NCI-H2171 (cell line): ENCODE measurements at regions not wholly inside any gene's neighbourhood (a gene's known extent, or its start where the extent isn't known, plus 50 kb on each side); places are given as distances from the start of the nearest gene placed in this dataset.

ENCODE experiments used
- DNase-seq: peaks from one replicate; lab custom pipeline; 2025; lab: John Stamatoyannopoulos, UW

GRCh38 chr4:27075603-27076002 lies 215.0 kb downstream of the STIM2 start:
- DNase-seq: peak; percentile 25

GRCh38 chr4:27078934-27079455 lies 218.4 kb downstream of the STIM2 start:
- DNase-seq: no peak

GRCh38 chr4:27081675-27082586 lies 221.3 kb downstream of the STIM2 start:
- no peak for DNase-seq

GRCh38 chr4:27082776-27083175 lies 222.1 kb downstream of the STIM2 start:
- DNase-seq: no peak

- no peak for DNase-seq
These were observed 224.2 kb downstream of the STIM2 start for GRCh38 chr4:27084685-27085361.

- no peak for DNase-seq
These were observed 224.8 kb downstream of the STIM2 start for GRCh38 chr4:27085396-27085795.

GRCh38 chr4:27087306-27088045 lies 226.8 kb downstream of the STIM2 start:
- DNase-seq: no peak

GRCh38 chr4:27088491-27088890 lies 227.8 kb downstream of the STIM2 start:
- no peak for DNase-seq

- no peak for DNase-seq
These were observed 228.5 kb downstream of the STIM2 start for GRCh38 chr4:27089186-27089585.

GRCh38 chr4:27090406-27090805 lies 229.8 kb downstream of the STIM2 start:
- DNase-seq: no peak

GRCh38 chr4:27094224-27094623 lies 233.6 kb downstream of the STIM2 start:
- no peak for DNase-seq

GRCh38 chr4:27094783-27095182 lies 234.1 kb downstream of the STIM2 start:
- DNase-seq: no peak

- no peak for DNase-seq
These were observed 235.6 kb downstream of the STIM2 start for GRCh38 chr4:27096142-27096824.

- DNase-seq: no peak
These were observed 237.4 kb downstream of the STIM2 start for GRCh38 chr4:27098034-27098433.

GRCh38 chr4:27100713-27101112 lies 240.1 kb downstream of the STIM2 start:
- DNase-seq: no peak

- DNase-seq: no peak
These were observed 240.5 kb downstream of the STIM2 start for GRCh38 chr4:27101126-27101525.

- no peak for DNase-seq
These were observed 240.9 kb downstream of the STIM2 start for GRCh38 chr4:27101561-27101960.

- no peak for DNase-seq
These were observed 251.0 kb downstream of the STIM2 start for GRCh38 chr4:27111627-27112026.

- DNase-seq: no peak
These were observed 251.9 kb downstream of the STIM2 start for GRCh38 chr4:27112587-27112986.

GRCh38 chr4:27115221-27115620 lies 254.6 kb downstream of the STIM2 start:
- DNase-seq: no peak

- no peak for DNase-seq
These were observed 256.8 kb downstream of the STIM2 start for GRCh38 chr4:27117453-27117852.

GRCh38 chr4:27119239-27119638 lies 258.6 kb downstream of the STIM2 start:
- DNase-seq: no peak
